ENCODE measurements at regions not wholly inside any gene's neighbourhood (a gene's known extent, or its start where the extent isn't known, plus 50 kb on each side); places are given as distances from the start of the nearest gene placed in this dataset.

- ChIA-PET POLR2A (no interaction called here), CTCF (no interaction called here)
- no peak for DNase-seq (ENCODE audit: low read depth, low spot score)
- no peak overlapping the region for H3K4me3 ChIP-seq (ENCODE audit: low read depth, low read length)
- TF ChIP-seq, protein P1, sequence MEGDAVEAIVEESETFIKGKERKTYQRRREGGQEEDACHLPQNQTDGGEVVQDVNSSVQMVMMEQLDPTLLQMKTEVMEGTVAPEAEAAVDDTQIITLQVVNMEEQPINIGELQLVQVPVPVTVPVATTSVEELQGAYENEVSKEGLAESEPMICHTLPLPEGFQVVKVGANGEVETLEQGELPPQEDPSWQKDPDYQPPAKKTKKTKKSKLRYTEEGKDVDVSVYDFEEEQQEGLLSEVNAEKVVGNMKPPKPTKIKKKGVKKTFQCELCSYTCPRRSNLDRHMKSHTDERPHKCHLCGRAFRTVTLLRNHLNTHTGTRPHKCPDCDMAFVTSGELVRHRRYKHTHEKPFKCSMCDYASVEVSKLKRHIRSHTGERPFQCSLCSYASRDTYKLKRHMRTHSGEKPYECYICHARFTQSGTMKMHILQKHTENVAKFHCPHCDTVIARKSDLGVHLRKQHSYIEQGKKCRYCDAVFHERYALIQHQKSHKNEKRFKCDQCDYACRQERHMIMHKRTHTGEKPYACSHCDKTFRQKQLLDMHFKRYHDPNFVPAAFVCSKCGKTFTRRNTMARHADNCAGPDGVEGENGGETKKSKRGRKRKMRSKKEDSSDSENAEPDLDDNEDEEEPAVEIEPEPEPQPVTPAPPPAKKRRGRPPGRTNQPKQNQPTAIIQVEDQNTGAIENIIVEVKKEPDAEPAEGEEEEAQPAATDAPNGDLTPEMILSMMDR (IDR thresholded peaks at IDR 0.05; ENCODE audit: insufficient read depth, low read length, missing control alignments), result no peak
Observed at GRCh38 chr2:129765678-129766351, 213.7 kb upstream of the RAB6C start.

DNA sequence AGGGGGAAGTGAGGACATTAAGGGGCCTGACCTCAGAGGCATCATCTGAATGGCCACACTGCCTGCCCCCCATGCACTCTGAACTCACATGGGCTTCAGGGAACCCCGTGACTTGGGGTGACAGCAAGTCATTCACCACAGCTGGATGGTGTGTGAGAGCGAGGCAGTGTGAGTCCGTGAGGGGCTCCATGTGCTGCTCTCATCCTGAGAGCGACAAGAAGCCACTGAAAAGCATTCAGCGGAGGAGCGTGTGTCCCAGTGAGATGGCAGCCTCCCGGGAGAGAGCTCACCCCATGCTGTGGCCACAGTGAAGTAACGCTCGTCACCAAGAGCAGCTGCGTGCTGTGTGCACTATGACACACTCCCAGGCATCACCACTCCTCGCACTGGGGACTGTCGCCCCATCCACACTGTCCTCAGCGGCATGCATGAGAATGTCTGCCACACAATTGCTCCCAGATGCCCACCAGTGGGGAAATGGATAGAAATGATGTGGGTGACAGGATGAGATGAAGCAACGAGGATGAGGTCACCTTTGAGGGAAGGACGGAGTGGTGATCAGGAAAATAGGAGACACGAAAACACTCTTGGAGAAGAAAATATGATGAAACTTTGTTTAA lies 213.0 kb upstream of the RAB6C start:
- no peak for DNase-seq (ENCODE audit: low read depth, low spot score)
- TF ChIP-seq, protein P1 (IDR thresholded peaks at IDR 0.05; ENCODE audit: insufficient read depth, low read length, missing control alignments), result no peak
- POLR2A ChIA-PET, result no interaction called here
- H3K4me3 ChIP-seq (ENCODE audit: low read depth, low read length), result no peak overlapping the region
- CTCF ChIA-PET, result no interaction called here

DNA sequence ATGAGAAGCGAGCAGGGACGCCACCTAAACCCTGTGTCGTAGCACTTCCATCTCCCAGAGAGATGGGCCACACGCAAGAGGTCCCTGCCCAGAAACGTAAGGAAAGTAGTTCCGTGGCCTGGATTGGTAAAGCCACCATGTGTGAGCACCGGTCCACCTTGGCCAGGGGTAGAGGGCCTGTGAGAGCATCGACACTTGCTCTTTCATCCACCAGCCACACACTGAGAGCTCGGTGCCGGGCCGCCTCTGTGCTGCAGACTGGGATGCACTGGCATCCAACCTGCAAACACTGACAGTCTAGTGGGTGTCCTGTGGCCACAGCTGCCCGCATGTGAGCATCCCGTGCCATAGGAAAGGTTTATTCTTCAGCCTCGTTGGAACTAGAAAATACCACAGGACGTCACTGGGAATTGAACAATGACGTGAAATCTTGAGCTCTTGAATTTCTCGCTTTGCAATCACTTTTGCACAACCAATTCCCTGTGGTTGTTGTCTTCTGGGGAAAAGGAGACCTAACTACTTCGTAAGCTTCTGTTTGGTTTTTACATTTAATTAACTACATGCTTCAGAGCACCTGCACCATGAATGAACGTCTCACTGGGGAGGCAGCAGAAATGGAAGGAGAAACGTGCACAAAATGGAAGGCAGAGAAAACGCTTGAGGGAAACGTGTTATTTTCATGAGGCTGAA lies 212.0 kb upstream of the RAB6C start:
- DNase-seq (ENCODE audit: low read depth, low spot score), result no peak
- TF ChIP-seq, protein P1 (IDR thresholded peaks at IDR 0.05; ENCODE audit: insufficient read depth, low read length, missing control alignments), result no peak
- no peak overlapping the region for H3K4me3 ChIP-seq (ENCODE audit: low read depth, low read length)
- ChIA-PET POLR2A (no interaction called here), CTCF (no interaction called here)

DNA sequence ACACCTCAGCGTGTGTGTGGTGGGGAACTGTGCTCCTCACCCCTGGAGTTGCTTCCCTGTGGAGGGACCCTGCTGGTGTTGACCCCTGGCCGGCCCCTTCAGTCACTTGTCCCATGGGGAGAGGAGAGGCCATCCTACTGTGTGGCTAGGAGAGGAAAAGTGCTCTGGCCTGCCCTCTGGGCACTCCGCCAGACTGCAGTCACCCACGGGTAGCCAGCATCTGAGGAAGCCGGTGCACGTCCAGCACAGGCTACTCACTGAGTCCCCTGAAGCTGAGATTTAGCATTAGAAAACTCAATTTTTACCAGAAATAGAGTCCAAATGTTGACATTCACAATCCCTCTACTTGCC lies 211.5 kb upstream of the RAB6C start:
- DNase-seq (ENCODE audit: low read depth, low spot score), result no peak
- H3K4me3 ChIP-seq (ENCODE audit: low read depth, low read length), result no peak overlapping the region
- CTCF ChIA-PET, result no interaction called here
- TF ChIP-seq, protein P1 (IDR thresholded peaks at IDR 0.05; ENCODE audit: insufficient read depth, low read length, missing control alignments), result no peak
- POLR2A ChIA-PET, result no interaction called here

- no peak for DNase-seq (ENCODE audit: low read depth, low spot score)
- ChIA-PET POLR2A (no interaction called here), CTCF (no interaction called here)
- H3K4me3 ChIP-seq (ENCODE audit: low read depth, low read length), result no peak overlapping the region
- TF ChIP-seq, protein P1 (IDR thresholded peaks at IDR 0.05; ENCODE audit: insufficient read depth, low read length, missing control alignments), result no peak
Observed at GRCh38 chr2:129768485-129769184, 210.8 kb upstream of the RAB6C start.

Measured in AG04449 (cell line).